Liver (tissue), 3 donors: ENCODE measurements at regions not wholly inside any gene's neighbourhood (a gene's known extent, or its start where the extent isn't known, plus 50 kb on each side); places are given as distances from the start of the nearest gene placed in this dataset.

Source experiments
- FOXA1 ChIP-seq: IDR thresholded peaks from 2 replicates; pipeline ENCODE4 v1.6.1; 2016; ENCODE audit warnings: antibody characterized with exemption
- GABPA ChIP-seq, 2 donors: IDR thresholded peaks in 1 of 2; conservative IDR thresholded peaks in 1 of 2; 2 replicates each; pipeline ENCODE4 v1.6.1; 2016; ENCODE audit warnings: antibody characterized with exemption in 2 of 2, mild to moderate bottlenecking in 1 of 2, moderate library complexity in 1 of 2
- HNF4G ChIP-seq: IDR thresholded peaks from 2 replicates; pipeline ENCODE4 v1.6.1; 2016; ENCODE audit warnings: antibody characterized with exemption
- JUND ChIP-seq, 2 donors: IDR thresholded peaks; 2 replicates each; pipeline ENCODE4 v1.6.1; 2016; ENCODE audit warnings: antibody characterized with exemption in 2 of 2
- RAD21 ChIP-seq, 2 donors: IDR thresholded peaks; 2 replicates each; pipeline ENCODE4 v1.6.1; 2016; ENCODE audit warnings: antibody characterized with exemption in 2 of 2, mild to moderate bottlenecking in 2 of 2
- TAF1 ChIP-seq: conservative IDR thresholded peaks from 2 replicates; pipeline ENCODE4 v1.6.1; 2016; ENCODE audit warnings: antibody characterized with exemption, mild to moderate bottlenecking
- YY1 ChIP-seq: IDR thresholded peaks from 2 replicates; pipeline ENCODE4 v1.6.1; 2016; ENCODE audit warnings: antibody characterized with exemption, mild to moderate bottlenecking
- TF ChIP-seq, protein P1 (sequence below): fragments of 150-350 bp; IDR thresholded peaks from 2 replicates; pipeline ENCODE4 v1.5.1; 2017; ENCODE audit warnings: improper control_type of control experiment, low read depth, low read length; ENCODE audit not compliant: missing input control
- TF ChIP-seq, protein P2 (sequence below): IDR thresholded peaks from 2 replicates; pipeline ENCODE4 v1.6.1; 2016; ENCODE audit warnings: antibody characterized with exemption
- TF ChIP-seq, protein P3 (sequence below): IDR thresholded peaks from 2 replicates; pipeline ENCODE4 v1.6.1; 2016; ENCODE audit warnings: antibody characterized with exemption
- TF ChIP-seq, protein P4 (sequence below): IDR thresholded peaks from 2 replicates; pipeline ENCODE4 v1.6.1; 2016; ENCODE audit warnings: antibody characterized with exemption, mild to moderate bottlenecking
- donor health status: healthy.
- donor health status: healthy.

DNA sequence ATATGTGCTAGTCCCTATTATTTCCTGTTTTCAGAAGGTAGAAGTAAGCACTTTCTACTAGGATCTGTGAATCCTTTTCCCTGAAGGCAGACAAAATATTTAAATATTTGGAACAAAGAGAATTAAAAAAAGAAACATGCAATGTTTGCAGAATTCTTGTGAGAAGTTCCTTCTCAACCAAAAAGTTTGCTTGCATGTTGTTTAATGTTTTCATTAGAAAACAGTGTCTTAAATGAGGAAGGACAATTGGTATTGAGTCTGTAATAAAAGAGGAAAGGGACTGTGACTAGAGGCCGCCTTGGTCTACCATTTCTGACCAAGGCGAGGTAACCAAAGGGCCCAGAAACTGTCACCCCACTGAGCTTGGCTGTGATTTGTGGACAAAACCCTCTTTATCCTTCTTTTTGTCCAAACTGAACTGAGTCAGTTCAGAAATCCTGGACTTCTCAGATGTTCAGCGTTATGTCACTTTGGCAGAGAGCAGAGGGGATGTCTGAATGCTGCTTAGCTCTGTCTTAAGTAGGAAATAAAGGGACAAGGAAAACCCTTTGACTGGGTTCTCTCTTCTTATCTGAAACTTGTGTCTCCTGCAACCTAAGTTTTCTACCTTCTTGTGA, 129.8 kb upstream of the CPM start:
- TF ChIP-seq TAF1: no peak
- TF ChIP-seq, protein P1, sequence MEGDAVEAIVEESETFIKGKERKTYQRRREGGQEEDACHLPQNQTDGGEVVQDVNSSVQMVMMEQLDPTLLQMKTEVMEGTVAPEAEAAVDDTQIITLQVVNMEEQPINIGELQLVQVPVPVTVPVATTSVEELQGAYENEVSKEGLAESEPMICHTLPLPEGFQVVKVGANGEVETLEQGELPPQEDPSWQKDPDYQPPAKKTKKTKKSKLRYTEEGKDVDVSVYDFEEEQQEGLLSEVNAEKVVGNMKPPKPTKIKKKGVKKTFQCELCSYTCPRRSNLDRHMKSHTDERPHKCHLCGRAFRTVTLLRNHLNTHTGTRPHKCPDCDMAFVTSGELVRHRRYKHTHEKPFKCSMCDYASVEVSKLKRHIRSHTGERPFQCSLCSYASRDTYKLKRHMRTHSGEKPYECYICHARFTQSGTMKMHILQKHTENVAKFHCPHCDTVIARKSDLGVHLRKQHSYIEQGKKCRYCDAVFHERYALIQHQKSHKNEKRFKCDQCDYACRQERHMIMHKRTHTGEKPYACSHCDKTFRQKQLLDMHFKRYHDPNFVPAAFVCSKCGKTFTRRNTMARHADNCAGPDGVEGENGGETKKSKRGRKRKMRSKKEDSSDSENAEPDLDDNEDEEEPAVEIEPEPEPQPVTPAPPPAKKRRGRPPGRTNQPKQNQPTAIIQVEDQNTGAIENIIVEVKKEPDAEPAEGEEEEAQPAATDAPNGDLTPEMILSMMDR: no peak
- TF ChIP-seq, protein P2, sequence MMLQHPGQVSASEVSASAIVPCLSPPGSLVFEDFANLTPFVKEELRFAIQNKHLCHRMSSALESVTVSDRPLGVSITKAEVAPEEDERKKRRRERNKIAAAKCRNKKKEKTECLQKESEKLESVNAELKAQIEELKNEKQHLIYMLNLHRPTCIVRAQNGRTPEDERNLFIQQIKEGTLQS: no peak
- TF ChIP-seq JUND (IDR thresholded peaks at IDR 0.05): no peak
- TF ChIP-seq HNF4G: no peak
- TF ChIP-seq RAD21 (IDR thresholded peaks at IDR 0.05): no peak
- TF ChIP-seq, protein P3, sequence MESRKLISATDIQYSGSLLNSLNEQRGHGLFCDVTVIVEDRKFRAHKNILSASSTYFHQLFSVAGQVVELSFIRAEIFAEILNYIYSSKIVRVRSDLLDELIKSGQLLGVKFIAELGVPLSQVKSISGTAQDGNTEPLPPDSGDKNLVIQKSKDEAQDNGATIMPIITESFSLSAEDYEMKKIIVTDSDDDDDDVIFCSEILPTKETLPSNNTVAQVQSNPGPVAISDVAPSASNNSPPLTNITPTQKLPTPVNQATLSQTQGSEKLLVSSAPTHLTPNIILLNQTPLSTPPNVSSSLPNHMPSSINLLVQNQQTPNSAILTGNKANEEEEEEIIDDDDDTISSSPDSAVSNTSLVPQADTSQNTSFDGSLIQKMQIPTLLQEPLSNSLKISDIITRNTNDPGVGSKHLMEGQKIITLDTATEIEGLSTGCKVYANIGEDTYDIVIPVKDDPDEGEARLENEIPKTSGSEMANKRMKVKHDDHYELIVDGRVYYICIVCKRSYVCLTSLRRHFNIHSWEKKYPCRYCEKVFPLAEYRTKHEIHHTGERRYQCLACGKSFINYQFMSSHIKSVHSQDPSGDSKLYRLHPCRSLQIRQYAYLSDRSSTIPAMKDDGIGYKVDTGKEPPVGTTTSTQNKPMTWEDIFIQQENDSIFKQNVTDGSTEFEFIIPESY: no peak
- no peak for TF ChIP-seq GABPA (IDR thresholded peaks at IDR 0.05 in 1 of 2, conservative IDR thresholded peaks at IDR 0.05 in 1 of 2)
- no peak for TF ChIP-seq FOXA1
- no peak for TF ChIP-seq YY1
- TF ChIP-seq, protein P4, sequence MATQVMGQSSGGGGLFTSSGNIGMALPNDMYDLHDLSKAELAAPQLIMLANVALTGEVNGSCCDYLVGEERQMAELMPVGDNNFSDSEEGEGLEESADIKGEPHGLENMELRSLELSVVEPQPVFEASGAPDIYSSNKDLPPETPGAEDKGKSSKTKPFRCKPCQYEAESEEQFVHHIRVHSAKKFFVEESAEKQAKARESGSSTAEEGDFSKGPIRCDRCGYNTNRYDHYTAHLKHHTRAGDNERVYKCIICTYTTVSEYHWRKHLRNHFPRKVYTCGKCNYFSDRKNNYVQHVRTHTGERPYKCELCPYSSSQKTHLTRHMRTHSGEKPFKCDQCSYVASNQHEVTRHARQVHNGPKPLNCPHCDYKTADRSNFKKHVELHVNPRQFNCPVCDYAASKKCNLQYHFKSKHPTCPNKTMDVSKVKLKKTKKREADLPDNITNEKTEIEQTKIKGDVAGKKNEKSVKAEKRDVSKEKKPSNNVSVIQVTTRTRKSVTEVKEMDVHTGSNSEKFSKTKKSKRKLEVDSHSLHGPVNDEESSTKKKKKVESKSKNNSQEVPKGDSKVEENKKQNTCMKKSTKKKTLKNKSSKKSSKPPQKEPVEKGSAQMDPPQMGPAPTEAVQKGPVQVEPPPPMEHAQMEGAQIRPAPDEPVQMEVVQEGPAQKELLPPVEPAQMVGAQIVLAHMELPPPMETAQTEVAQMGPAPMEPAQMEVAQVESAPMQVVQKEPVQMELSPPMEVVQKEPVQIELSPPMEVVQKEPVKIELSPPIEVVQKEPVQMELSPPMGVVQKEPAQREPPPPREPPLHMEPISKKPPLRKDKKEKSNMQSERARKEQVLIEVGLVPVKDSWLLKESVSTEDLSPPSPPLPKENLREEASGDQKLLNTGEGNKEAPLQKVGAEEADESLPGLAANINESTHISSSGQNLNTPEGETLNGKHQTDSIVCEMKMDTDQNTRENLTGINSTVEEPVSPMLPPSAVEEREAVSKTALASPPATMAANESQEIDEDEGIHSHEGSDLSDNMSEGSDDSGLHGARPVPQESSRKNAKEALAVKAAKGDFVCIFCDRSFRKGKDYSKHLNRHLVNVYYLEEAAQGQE: no peak
